HEK293 (cell line): ENCODE measurements at regions not wholly inside any gene's neighbourhood (a gene's known extent, or its start where the extent isn't known, plus 50 kb on each side); places are given as distances from the start of the nearest gene placed in this dataset.
A peak's percentile ranks its signal among the peaks of the same experiment; 100 is the strongest.

Experiments used
- CTCF ChIA-PET: fragments of 350-600 bp; formaldehyde crosslinking; extraction: SDS; loops from one replicate; lab custom pipeline; 2021; ENCODE audit warnings: antibody characterized with exemption; lab: Yijun Ruan, JAX
- POLR2A ChIA-PET: fragments of 300-600 bp; formaldehyde crosslinking; extraction: SDS; loops from one replicate; lab custom pipeline; 2020; ENCODE audit warnings: antibody characterized with exemption, inconsistent platforms; lab: Yijun Ruan, JAX
- H3K27ac ChIP-seq: fragments of 200-500 bp; sonication (Bioruptor generic); 2 replicates; pipeline ENCODE4 v1.5.1; 2014; ENCODE audit warnings: low read depth, low read length, control low read depth, inconsistent platforms; ENCODE audit errors: extremely low read depth
- H3K36me3 ChIP-seq, 2 experiments: fragments of 200-500 bp in 1 of 2; sonication (Bioruptor generic) in 1 of 2; 1 replicate in 1 of 2; 2 replicates in 1 of 2; pipeline ENCODE4 v1.5.1; 2014 to 2017; ENCODE audit warnings: inconsistent platforms in 2 of 2, low read length in 2 of 2; ENCODE audit not compliant: control insufficient read depth in 2 of 2, insufficient read depth in 1 of 2
- H3K4me1 ChIP-seq: fragments of 200-500 bp; sonication (Bioruptor generic); 2 replicates; pipeline ENCODE4 v1.5.1; 2014; ENCODE audit warnings: mild to moderate bottlenecking, low read length, inconsistent platforms; ENCODE audit not compliant: control insufficient read depth, insufficient read depth
- H3K4me3 ChIP-seq: 2 replicates; pipeline ENCODE4 v1.5.1; 2011; ENCODE audit warnings: low read depth, mild to moderate bottlenecking, control low read depth, low read length, moderate library complexity
- H3K9me3 ChIP-seq: fragments of 200-500 bp; sonication (Bioruptor generic); 2 replicates; pipeline ENCODE4 v1.5.1; 2014; ENCODE audit warnings: low read depth, low read length, inconsistent platforms; ENCODE audit not compliant: control insufficient read depth, insufficient read depth
- ATF2 ChIP-seq: fragments of 450-650 bp; formaldehyde crosslinking; IDR thresholded peaks from 2 replicates; pipeline ENCODE4 v1.5.1; 2016; ENCODE audit warnings: missing biosample characterization, missing genetic modification characterization, low read depth
- HOXD13 ChIP-seq: sonication (generic); formaldehyde crosslinking; IDR thresholded peaks from 2 replicates; pipeline ENCODE4 v1.8.0; 2022; ENCODE audit warnings: missing genetic modification reagents, borderline replicate concordance
- RBAK ChIP-seq: fragments of 450-650 bp; formaldehyde crosslinking; IDR thresholded peaks from 2 replicates; pipeline ENCODE4 v1.5.1; 2016; ENCODE audit warnings: missing biosample characterization, missing genetic modification characterization
- ZBTB21 ChIP-seq: fragments of 450-650 bp; formaldehyde crosslinking; IDR thresholded peaks from 2 replicates; pipeline ENCODE4 v1.5.1; 2017; ENCODE audit warnings: missing biosample characterization, missing genetic modification characterization
- ZBTB49 ChIP-seq: fragments of 450-650 bp; formaldehyde crosslinking; IDR thresholded peaks from 2 replicates; pipeline ENCODE4 v1.5.1; 2016; ENCODE audit warnings: missing biosample characterization, missing genetic modification characterization, low read depth
- ZNF16 ChIP-seq: fragments of 450-650 bp; formaldehyde crosslinking; IDR thresholded peaks from 2 replicates; pipeline ENCODE4 v1.5.1; 2016; ENCODE audit warnings: low read depth, missing biosample characterization, missing genetic modification characterization
- ZNF274 ChIP-seq, 2 experiments: fragments of 200-500 bp in 1 of 2; fragments of 450-650 bp in 1 of 2; sonication (Bioruptor generic) in 1 of 2; formaldehyde crosslinking in 1 of 2; IDR thresholded peaks; 2 replicates each; pipeline versions ENCODE4 v1.5.1 to v1.6.1; 2014 to 2016; ENCODE audit warnings: borderline replicate concordance in 1 of 2, inconsistent platforms in 1 of 2, low read length in 1 of 2, missing biosample characterization in 1 of 2, missing genetic modification characterization in 1 of 2
- ZNF555 ChIP-seq: fragments of 450-650 bp; formaldehyde crosslinking; conservative IDR thresholded peaks from 2 replicates; pipeline ENCODE4 v1.5.1; 2017; ENCODE audit warnings: missing biosample characterization, mild to moderate bottlenecking, missing genetic modification characterization, inconsistent platforms
- ZNF558 ChIP-seq: fragments of 450-650 bp; formaldehyde crosslinking; IDR thresholded peaks from 2 replicates; pipeline ENCODE4 v1.5.1; 2016; ENCODE audit warnings: missing biosample characterization, missing genetic modification characterization
- ZNF629 ChIP-seq: fragments of 450-650 bp; formaldehyde crosslinking; IDR thresholded peaks from 2 replicates; pipeline ENCODE4 v1.5.1; 2017; ENCODE audit warnings: missing biosample characterization, missing genetic modification characterization
- ZNF837 ChIP-seq: fragments of 450-650 bp; formaldehyde crosslinking; IDR thresholded peaks from 2 replicates; pipeline ENCODE4 v1.5.1; 2016; ENCODE audit warnings: missing biosample characterization, missing genetic modification characterization
- TF ChIP-seq, protein P1 (sequence below): fragments of 450-650 bp; formaldehyde crosslinking; IDR thresholded peaks from 2 replicates; pipeline ENCODE4 v1.5.1; 2016; ENCODE audit warnings: missing biosample characterization, missing genetic modification characterization
- TF ChIP-seq, protein P2 (sequence below): fragments of 450-650 bp; IDR thresholded peaks from 2 replicates; pipeline ENCODE4 v1.5.1; 2018; ENCODE audit warnings: missing biosample characterization, mild to moderate bottlenecking, missing genetic modification characterization
- TF ChIP-seq, protein P3 (sequence below): fragments of 450-650 bp; formaldehyde crosslinking; IDR thresholded peaks from 2 replicates; pipeline ENCODE4 v1.5.1; 2017; ENCODE audit warnings: missing biosample characterization, missing genetic modification characterization

DNA sequence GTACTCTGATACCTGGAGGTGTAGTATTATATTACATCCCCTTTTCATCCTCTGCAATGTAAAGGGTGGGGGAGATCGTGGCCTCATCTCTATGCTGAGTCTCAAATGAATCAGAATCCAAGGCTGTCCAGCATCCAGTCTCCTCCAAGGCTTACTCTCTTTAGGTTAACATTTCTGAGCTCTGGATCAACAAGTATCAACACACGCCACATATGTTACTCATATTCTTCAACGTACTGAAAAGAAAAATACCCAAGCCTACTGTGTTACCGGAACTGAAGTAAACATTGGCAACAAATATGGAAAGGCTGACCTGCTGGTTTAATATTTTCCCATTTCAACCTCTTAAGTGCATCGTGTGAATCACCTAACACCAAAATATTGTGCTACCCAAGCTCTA is 241.8 kb downstream of the GAS1 start:
- Histone ChIP-seq H3K27ac (no peak overlapping the region), H3K4me3 (no peak overlapping the region), H3K36me3 (no peaks in the 10 kb centered on the region), H3K9me3 (no peaks in the 10 kb centered on the region), H3K4me1 (no peaks in the 10 kb centered on the region)
- CTCF ChIA-PET = interaction anchor here (0.7 kb wide), 1 partner anchor 16 kb away, joined by 3 read pairs; no protein-coding TSS in a partner anchor
- TF ChIP-seq ZNF555 (tag by site-specific recombination) (no peak), ZBTB49 (tag by site-specific recombination) (no peak), HOXD13 (CRISPR knock-in tag) (no peak), ZNF16 (tag by site-specific recombination) (no peak), ZNF558 (no peak), ZNF837 (tag by site-specific recombination) (no peak)
- TF ChIP-seq, protein P1, sequence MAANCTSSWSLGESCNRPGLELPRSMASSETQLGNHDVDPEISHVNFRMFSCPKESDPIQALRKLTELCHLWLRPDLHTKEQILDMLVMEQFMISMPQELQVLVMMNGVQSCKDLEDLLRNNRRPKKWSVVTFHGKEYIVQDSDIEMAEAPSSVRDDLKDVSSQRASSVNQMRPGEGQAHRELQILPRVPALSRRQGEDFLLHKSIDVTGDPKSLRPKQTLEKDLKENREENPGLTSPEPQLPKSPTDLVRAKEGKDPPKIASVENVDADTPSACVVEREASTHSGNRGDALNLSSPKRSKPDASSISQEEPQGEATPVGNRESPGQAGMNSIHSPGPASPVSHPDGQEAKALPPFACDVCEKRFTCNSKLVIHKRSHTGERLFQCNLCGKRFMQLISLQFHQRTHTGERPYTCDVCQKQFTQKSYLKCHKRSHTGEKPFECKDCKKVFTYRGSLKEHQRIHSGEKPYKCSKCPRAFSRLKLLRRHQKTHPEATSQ (tag by site-specific recombination) = no peak
- TF ChIP-seq, protein P2, sequence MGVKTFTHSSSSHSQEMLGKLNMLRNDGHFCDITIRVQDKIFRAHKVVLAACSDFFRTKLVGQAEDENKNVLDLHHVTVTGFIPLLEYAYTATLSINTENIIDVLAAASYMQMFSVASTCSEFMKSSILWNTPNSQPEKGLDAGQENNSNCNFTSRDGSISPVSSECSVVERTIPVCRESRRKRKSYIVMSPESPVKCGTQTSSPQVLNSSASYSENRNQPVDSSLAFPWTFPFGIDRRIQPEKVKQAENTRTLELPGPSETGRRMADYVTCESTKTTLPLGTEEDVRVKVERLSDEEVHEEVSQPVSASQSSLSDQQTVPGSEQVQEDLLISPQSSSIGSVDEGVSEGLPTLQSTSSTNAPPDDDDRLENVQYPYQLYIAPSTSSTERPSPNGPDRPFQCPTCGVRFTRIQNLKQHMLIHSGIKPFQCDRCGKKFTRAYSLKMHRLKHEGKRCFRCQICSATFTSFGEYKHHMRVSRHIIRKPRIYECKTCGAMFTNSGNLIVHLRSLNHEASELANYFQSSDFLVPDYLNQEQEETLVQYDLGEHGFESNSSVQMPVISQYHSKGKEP (tag by site-specific recombination) = no peak
- POLR2A ChIA-PET = no interaction called here

GRCh38 chr9:86703346-86703745 is 244.0 kb downstream of the GAS1 start:
- TF ChIP-seq RBAK (tag by site-specific recombination) = no peak
- 0 out of 2 replicates have a peak, but pooled peaks have one; percentile 21 for TF ChIP-seq ATF2
- TF ChIP-seq ZBTB21 (tag by site-specific recombination) = peak; percentile 44; the same call in 1 of the 2 replicates
- TF ChIP-seq ZNF629 (tag by site-specific recombination) = peak; percentile 75
- TF ChIP-seq, protein P3, sequence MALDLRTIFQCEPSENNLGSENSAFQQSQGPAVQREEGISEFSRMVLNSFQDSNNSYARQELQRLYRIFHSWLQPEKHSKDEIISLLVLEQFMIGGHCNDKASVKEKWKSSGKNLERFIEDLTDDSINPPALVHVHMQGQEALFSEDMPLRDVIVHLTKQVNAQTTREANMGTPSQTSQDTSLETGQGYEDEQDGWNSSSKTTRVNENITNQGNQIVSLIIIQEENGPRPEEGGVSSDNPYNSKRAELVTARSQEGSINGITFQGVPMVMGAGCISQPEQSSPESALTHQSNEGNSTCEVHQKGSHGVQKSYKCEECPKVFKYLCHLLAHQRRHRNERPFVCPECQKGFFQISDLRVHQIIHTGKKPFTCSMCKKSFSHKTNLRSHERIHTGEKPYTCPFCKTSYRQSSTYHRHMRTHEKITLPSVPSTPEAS (tag by site-specific recombination) = no peak
- no peak for TF ChIP-seq ZNF274 (IDR thresholded peaks at IDR 0.05; ENCODE audit: low read length)
- no peak for TF ChIP-seq ZNF274 (tag by site-specific recombination; IDR thresholded peaks at IDR 0.05; ENCODE audit: borderline replicate concordance)
- H3K9me3 ChIP-seq = no peaks in the 10 kb centered on the region
- no peaks in the 10 kb centered on the region for H3K4me1 ChIP-seq
- H3K27ac ChIP-seq = no peak overlapping the region
- H3K4me3 ChIP-seq = no peak overlapping the region
- ChIA-PET CTCF (interaction anchor here (0.5 kb wide), 1 partner anchor 232 kb away, joined by 3 read pairs; no protein-coding TSS in a partner anchor), POLR2A (interaction anchor here (0.6 kb wide), 1 partner anchor 101 kb away, joined by 3 read pairs; no protein-coding TSS in a partner anchor)
- H3K36me3 ChIP-seq = no peaks in the 10 kb centered on the region
